ENCODE measurements at regions not wholly inside any gene's neighbourhood (a gene's known extent, or its start where the extent isn't known, plus 50 kb on each side); places are given as distances from the start of the nearest gene placed in this dataset.

GRCh38 chr13:106675311-106675710, 107.4 kb upstream of the ARGLU1 start:
- ChIA-PET POLR2A (no interaction called here), CTCF (no interaction called here)
- Histone ChIP-seq H3K4me3 (ENCODE audit: low read depth, low read length) (no peak overlapping the region), H3K27me3 (ENCODE audit: control insufficient read depth, insufficient read depth, low read length) (no peaks in the 10 kb centered on the region), H3K27ac (ENCODE audit: low read depth, low read length) (no peak overlapping the region), H3K9me3 (ENCODE audit: control insufficient read depth, insufficient read depth, low read length) (no peaks in the 10 kb centered on the region)
- no peak for TF ChIP-seq CTCF (IDR thresholded peaks at IDR 0.05; ENCODE audit: low read depth, low read length)
- DNase-seq (ENCODE audit: low read depth, low spot score), result no peak

- CTCF ChIA-PET, result no interaction called here
- POLR2A ChIA-PET, result no interaction called here
- Histone ChIP-seq H3K4me3 (ENCODE audit: low read depth, low read length) (no peak overlapping the region), H3K27me3 (ENCODE audit: control insufficient read depth, insufficient read depth, low read length) (no peaks in the 10 kb centered on the region), H3K9me3 (ENCODE audit: control insufficient read depth, insufficient read depth, low read length) (no peaks in the 10 kb centered on the region), H3K27ac (ENCODE audit: low read depth, low read length) (no peak overlapping the region)
- TF ChIP-seq CTCF (IDR thresholded peaks at IDR 0.05; ENCODE audit: low read depth, low read length), result no peak
- DNase-seq (ENCODE audit: low read depth, low spot score), result no peak
Measured at GRCh38 chr13:106660746-106661625, 93.0 kb upstream of the ARGLU1 start.

GRCh38 chr13:106657104-106657503, 89.2 kb upstream of the ARGLU1 start:
- Histone ChIP-seq H3K27ac (ENCODE audit: low read depth, low read length) (no peak overlapping the region), H3K9me3 (ENCODE audit: control insufficient read depth, insufficient read depth, low read length) (no peaks in the 10 kb centered on the region), H3K27me3 (ENCODE audit: control insufficient read depth, insufficient read depth, low read length) (no peaks in the 10 kb centered on the region), H3K4me3 (ENCODE audit: low read depth, low read length) (no peak overlapping the region)
- ChIA-PET CTCF (no interaction called here), POLR2A (no interaction called here)
- no peak for TF ChIP-seq CTCF (IDR thresholded peaks at IDR 0.05; ENCODE audit: low read depth, low read length)
- no peak for DNase-seq (ENCODE audit: low read depth, low spot score)

- no peak for DNase-seq (ENCODE audit: low read depth, low spot score)
- TF ChIP-seq CTCF (IDR thresholded peaks at IDR 0.05; ENCODE audit: low read depth, low read length), result no peak
- H3K9me3 ChIP-seq (ENCODE audit: control insufficient read depth, insufficient read depth, low read length), result no peaks in the 10 kb centered on the region
- no peak overlapping the region for H3K27ac ChIP-seq (ENCODE audit: low read depth, low read length)
- no peak overlapping the region for H3K4me3 ChIP-seq (ENCODE audit: low read depth, low read length)
- POLR2A ChIA-PET, result no interaction called here
- H3K27me3 ChIP-seq (ENCODE audit: control insufficient read depth, insufficient read depth, low read length), result no peaks in the 10 kb centered on the region
- CTCF ChIA-PET, result no interaction called here
Measured at GRCh38 chr13:106656186-106656585, 88.2 kb upstream of the ARGLU1 start.

GRCh38 chr13:106651442-106651841, 83.5 kb upstream of the ARGLU1 start:
- no peak for DNase-seq (ENCODE audit: low read depth, low spot score)
- H3K9me3 ChIP-seq (ENCODE audit: control insufficient read depth, insufficient read depth, low read length), result no peaks in the 10 kb centered on the region
- H3K27me3 ChIP-seq (ENCODE audit: control insufficient read depth, insufficient read depth, low read length), result no peaks in the 10 kb centered on the region
- ChIA-PET CTCF (no interaction called here), POLR2A (no interaction called here)
- no peak overlapping the region for H3K27ac ChIP-seq (ENCODE audit: low read depth, low read length)
- no peak overlapping the region for H3K4me3 ChIP-seq (ENCODE audit: low read depth, low read length)
- no peak for TF ChIP-seq CTCF (IDR thresholded peaks at IDR 0.05; ENCODE audit: low read depth, low read length)
